Skeletal muscle satellite cell (primary cell): ENCODE measurements at regions not wholly inside any gene's neighbourhood (a gene's known extent, or its start where the extent isn't known, plus 50 kb on each side); places are given as distances from the start of the nearest gene placed in this dataset.
A peak's percentile ranks its signal among the peaks of the same experiment; 100 is the strongest.
"Not testable (repeated sequence)": the region's sequence is repeated elsewhere in the genome, so short reads cannot be mapped to it uniquely, and the experiment has no call there.

Source experiments
- H3K27me3 ChIP-seq: 2 replicates; pipeline ENCODE4 v1.7.0; 2013; ENCODE audit warnings: low read length; ENCODE audit not compliant: control insufficient read depth, insufficient read depth
- H3K36me3 ChIP-seq: 2 replicates; pipeline ENCODE4 v1.7.0; 2013; ENCODE audit warnings: mild to moderate bottlenecking, control low read depth, low read length; ENCODE audit not compliant: insufficient read depth
- H3K4me1 ChIP-seq: 2 replicates; pipeline ENCODE4 v1.7.0; 2013; ENCODE audit warnings: low read length; ENCODE audit not compliant: control insufficient read depth, insufficient read depth
- H3K4me2 ChIP-seq: 2 replicates; pipeline ENCODE4 v1.7.0; 2013; ENCODE audit warnings: mild to moderate bottlenecking, low read length
- H3K4me3 ChIP-seq: 2 replicates; pipeline ENCODE4 v1.7.0; 2013; ENCODE audit warnings: low read length
- H3K9ac ChIP-seq: 2 replicates; pipeline ENCODE4 v1.7.0; 2013; ENCODE audit warnings: mild to moderate bottlenecking, low read depth, low read length, moderate library complexity
- H3K9me3 ChIP-seq: replicated peaks from 2 replicates; pipeline ENCODE4 v1.7.0; 2013; ENCODE audit warnings: mild to moderate bottlenecking, control low read depth, low read length

- not testable (repeated sequence) for H3K9me3 ChIP-seq, H3K36me3 ChIP-seq, H3K9ac ChIP-seq, H3K4me1 ChIP-seq, H3K4me2 ChIP-seq, H3K27me3 ChIP-seq, H3K4me3 ChIP-seq
Measured at GRCh38 chr12:74403221-74403470, 134.5 kb upstream of the ATXN7L3B start.

DNA sequence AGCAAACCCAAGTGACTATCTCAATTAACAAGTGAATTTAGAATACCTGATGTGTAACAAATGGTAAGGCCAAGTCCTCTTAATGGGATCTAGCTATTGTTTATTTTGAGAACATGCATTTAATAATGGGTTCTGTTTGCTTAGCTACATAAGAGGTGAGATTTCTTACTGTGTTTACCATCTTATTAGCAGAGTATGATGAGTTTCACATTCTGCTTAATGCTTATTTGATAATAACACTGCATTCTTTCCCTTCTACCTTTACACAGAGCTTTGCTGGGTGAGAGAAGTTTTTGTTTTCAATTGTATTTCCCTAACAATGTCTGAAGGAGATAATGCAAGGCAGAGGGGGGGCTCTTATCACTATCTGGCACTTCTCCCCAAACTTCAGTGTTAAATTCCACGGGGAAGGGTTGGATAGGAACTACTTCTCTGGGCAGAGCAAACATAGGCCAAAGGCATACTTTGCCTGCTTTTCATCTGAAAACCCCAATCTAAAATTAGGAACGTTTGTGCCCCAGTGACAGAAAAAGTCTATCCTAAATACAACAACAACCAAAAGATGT lies 129.0 kb upstream of the ATXN7L3B start:
- no peaks in the 10 kb centered on the region for H3K4me1 ChIP-seq
- no peak overlapping the region for H3K9ac ChIP-seq
- H3K4me2 ChIP-seq = no peak overlapping the region
- no peaks in the 10 kb centered on the region for H3K27me3 ChIP-seq
- no peaks in the 10 kb centered on the region for H3K36me3 ChIP-seq
- no peaks in the 10 kb centered on the region for H3K9me3 ChIP-seq
- H3K4me3 ChIP-seq = no peak overlapping the region

DNA sequence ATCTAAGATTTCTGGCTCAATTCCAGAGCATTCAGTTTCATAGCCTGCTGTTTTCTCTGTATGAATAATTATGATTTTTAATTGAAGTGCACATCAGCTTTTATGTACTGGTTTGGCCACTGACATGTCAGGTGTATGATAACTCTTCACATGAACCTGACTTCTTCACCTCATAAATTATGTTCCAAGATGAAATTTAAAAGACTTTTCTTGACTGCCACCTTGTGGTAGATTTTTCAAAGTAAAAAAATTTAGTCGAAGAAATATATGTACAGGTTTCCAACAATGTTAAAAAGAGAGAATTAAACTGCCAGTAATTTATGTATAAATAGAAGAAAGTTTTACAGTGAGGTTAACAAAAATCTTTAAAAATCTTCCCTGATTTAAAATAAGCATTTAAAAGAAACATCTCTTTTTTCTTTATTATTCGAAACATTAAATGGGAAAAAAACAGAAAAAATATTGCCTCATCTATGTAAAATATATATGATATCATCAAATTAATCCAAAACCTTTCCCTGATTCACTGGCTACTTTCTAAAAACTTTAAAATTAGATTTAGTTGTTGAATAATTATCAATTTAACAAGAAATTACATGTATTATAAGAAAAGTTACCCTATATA lies 124.9 kb upstream of the ATXN7L3B start:
- Histone ChIP-seq H3K4me1 (no peaks in the 10 kb centered on the region), H3K9ac (no peak overlapping the region), H3K4me3 (no peak overlapping the region), H3K36me3 (no peaks in the 10 kb centered on the region), H3K4me2 (no peak overlapping the region), H3K27me3 (no peaks in the 10 kb centered on the region), H3K9me3 (no peaks in the 10 kb centered on the region)

DNA sequence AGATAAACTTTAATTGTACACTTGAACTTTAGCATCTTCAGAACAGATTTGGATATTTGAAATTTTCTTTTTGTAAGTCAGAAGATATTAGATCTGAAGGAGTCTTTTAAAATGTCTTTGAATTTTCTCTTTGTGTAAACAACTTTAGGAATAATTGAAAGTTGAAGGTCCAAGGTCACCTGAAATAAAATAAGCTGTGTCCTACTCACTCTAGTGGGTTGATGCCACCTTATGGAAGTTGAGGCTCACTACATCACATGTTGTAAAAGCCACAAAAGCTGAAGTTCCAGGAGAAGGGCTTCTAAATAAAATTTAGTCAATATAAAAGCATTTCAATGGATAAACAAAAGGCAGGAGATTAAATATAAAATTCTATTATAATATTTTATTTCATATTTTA lies 122.0 kb upstream of the ATXN7L3B start:
- no peaks in the 10 kb centered on the region for H3K36me3 ChIP-seq
- H3K4me2 ChIP-seq = no peak overlapping the region
- H3K9ac ChIP-seq = no peak overlapping the region
- no peaks in the 10 kb centered on the region for H3K27me3 ChIP-seq
- peaks cover 12% of the 10 kb centered on the region for H3K4me1 ChIP-seq
- no peaks in the 10 kb centered on the region for H3K9me3 ChIP-seq
- H3K4me3 ChIP-seq = no peak overlapping the region

DNA sequence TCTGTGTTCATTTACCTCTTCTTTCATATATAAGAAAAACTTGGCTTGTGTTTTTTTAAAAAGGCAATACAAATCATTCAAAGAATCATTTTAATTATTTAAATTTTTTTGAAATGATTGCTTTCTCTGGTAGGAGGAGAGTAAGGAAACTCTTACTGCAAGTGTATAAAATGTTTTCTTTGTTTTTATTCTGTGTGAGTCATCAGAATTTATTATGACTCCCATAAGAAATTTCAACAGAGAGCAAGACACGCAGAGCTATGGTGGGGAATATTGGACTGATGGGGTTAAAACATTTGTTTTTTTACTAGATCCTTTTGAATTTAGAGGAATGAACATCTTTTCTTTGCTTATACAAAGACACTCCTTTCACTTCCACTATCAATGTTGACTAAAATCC lies 119.1 kb upstream of the ATXN7L3B start:
- Histone ChIP-seq H3K27me3 (no peaks in the 10 kb centered on the region), H3K9me3 (no peaks in the 10 kb centered on the region), H3K4me3 (no peak overlapping the region), H3K4me2 (peak overlapping the region; percentile 54), H3K36me3 (no peaks in the 10 kb centered on the region), H3K4me1 (peaks cover 12% of the 10 kb centered on the region), H3K9ac (no peak overlapping the region)

- H3K9ac ChIP-seq = no peak overlapping the region
- no peaks in the 10 kb centered on the region for H3K4me1 ChIP-seq
- H3K4me3 ChIP-seq = no peak overlapping the region
- H3K9me3 ChIP-seq = no peaks in the 10 kb centered on the region
- no peak overlapping the region for H3K4me2 ChIP-seq
- H3K36me3 ChIP-seq = no peaks in the 10 kb centered on the region
- H3K27me3 ChIP-seq = no peaks in the 10 kb centered on the region
Measured at GRCh38 chr12:74424778-74425177, 112.9 kb upstream of the ATXN7L3B start.

DNA sequence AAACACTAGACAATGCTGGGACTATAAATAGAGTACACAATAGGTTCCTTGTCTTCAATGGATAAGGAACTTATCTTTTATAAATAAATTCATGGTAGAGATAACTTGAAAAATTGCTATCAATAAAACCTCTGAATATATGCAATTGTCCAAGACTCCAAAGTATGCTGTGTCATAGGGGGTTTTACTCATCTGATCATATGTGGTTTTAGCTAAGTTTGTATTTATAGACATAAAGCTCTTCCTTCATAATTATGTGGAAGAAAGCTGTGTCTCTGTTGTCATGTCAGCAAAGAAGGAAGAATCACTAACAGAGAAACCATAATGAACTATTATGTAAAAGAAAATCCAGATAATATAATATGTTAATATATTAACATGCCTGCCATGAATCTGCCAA lies 111.5 kb upstream of the ATXN7L3B start:
- Histone ChIP-seq H3K4me2 (no peak overlapping the region), H3K9me3 (no peaks in the 10 kb centered on the region), H3K4me3 (no peak overlapping the region), H3K4me1 (no peaks in the 10 kb centered on the region), H3K9ac (no peak overlapping the region), H3K27me3 (no peaks in the 10 kb centered on the region), H3K36me3 (no peaks in the 10 kb centered on the region)

GRCh38 chr12:74429535-74429934 lies 108.1 kb upstream of the ATXN7L3B start:
- no peaks in the 10 kb centered on the region for H3K4me1 ChIP-seq
- no peak overlapping the region for H3K4me3 ChIP-seq
- H3K27me3 ChIP-seq = no peaks in the 10 kb centered on the region
- no peaks in the 10 kb centered on the region for H3K36me3 ChIP-seq
- H3K4me2 ChIP-seq = no peak overlapping the region
- no peak overlapping the region for H3K9ac ChIP-seq
- no peaks in the 10 kb centered on the region for H3K9me3 ChIP-seq

- Histone ChIP-seq H3K27me3 (no peaks in the 10 kb centered on the region), H3K4me2 (no peak overlapping the region), H3K9me3 (no peaks in the 10 kb centered on the region), H3K4me3 (no peak overlapping the region), H3K36me3 (no peaks in the 10 kb centered on the region), H3K9ac (no peak overlapping the region), H3K4me1 (no peaks in the 10 kb centered on the region)
Measured at GRCh38 chr12:74431801-74432200, 105.8 kb upstream of the ATXN7L3B start.

GRCh38 chr12:74440469-74440868 lies 97.2 kb upstream of the ATXN7L3B start:
- Histone ChIP-seq H3K9me3 (no peaks in the 10 kb centered on the region), H3K4me3 (no peak overlapping the region), H3K4me1 (peaks cover 2% of the 10 kb centered on the region), H3K4me2 (no peak overlapping the region), H3K9ac (no peak overlapping the region), H3K27me3 (peaks cover 8% of the 10 kb centered on the region), H3K36me3 (no peaks in the 10 kb centered on the region)

GRCh38 chr12:74441872-74442271 lies 95.8 kb upstream of the ATXN7L3B start:
- no peaks in the 10 kb centered on the region for H3K36me3 ChIP-seq
- peaks cover 8% of the 10 kb centered on the region for H3K27me3 ChIP-seq
- peaks cover 2% of the 10 kb centered on the region for H3K4me1 ChIP-seq
- no peak overlapping the region for H3K4me2 ChIP-seq
- H3K4me3 ChIP-seq = no peak overlapping the region
- H3K9me3 ChIP-seq = no peaks in the 10 kb centered on the region
- no peak overlapping the region for H3K9ac ChIP-seq

DNA sequence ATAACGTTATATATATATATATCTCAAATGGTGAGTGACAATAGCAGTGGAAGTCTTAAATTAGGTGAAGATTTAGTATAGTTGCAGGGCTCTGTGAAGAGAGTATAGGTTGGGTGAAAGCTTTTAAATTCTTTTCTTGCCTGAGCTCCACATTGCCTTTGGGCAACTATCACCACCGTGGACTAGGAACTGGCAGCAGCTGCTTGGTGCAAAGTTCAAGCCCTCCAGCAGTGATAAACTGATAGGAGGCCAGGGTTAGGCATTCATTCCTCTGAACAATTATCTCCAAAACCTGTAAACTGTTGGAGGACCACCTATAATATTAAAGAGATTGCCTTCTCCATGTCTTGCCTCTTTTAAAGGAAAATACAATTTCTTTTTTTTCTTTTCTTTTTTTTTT lies 91.2 kb upstream of the ATXN7L3B start:
- Histone ChIP-seq H3K9me3 (no peaks in the 10 kb centered on the region), H3K4me2 (no peak overlapping the region), H3K4me3 (no peak overlapping the region), H3K9ac (no peak overlapping the region), H3K27me3 (peaks cover 5% of the 10 kb centered on the region), H3K4me1 (peaks cover 16% of the 10 kb centered on the region), H3K36me3 (no peaks in the 10 kb centered on the region)
